Keratinocyte (primary cell): ENCODE measurements at regions not wholly inside any gene's neighbourhood (a gene's known extent, or its start where the extent isn't known, plus 50 kb on each side); places are given as distances from the start of the nearest gene placed in this dataset.
"Not testable (repeated sequence)": the region's sequence is repeated elsewhere in the genome, so short reads cannot be mapped to it uniquely, and the experiment has no call there.

ENCODE experiments used
- EZH2 ChIP-seq: IDR thresholded peaks from one replicate; pipeline ENCODE4 v1.6.1; 2012; ENCODE audit warnings: inconsistent platforms, mild to moderate bottlenecking, low read length, moderate library complexity
- TF ChIP-seq, protein P1 (sequence below), 3 experiments: IDR thresholded peaks in 1 of 3; conservative IDR thresholded peaks in 1 of 3; optimal IDR thresholded peaks in 1 of 3; 2 replicates in 2 of 3; 3 replicates in 1 of 3; pipeline versions ENCODE3 to v1.5.1; 2011; ENCODE audit warnings: low read length in 3 of 3, mild to moderate bottlenecking in 3 of 3, moderate library complexity in 2 of 3, control low read depth in 1 of 3, inconsistent platforms in 1 of 3; ENCODE audit not compliant: insufficient read depth in 2 of 3; ENCODE audit errors: extremely low read depth in 1 of 3

DNA sequence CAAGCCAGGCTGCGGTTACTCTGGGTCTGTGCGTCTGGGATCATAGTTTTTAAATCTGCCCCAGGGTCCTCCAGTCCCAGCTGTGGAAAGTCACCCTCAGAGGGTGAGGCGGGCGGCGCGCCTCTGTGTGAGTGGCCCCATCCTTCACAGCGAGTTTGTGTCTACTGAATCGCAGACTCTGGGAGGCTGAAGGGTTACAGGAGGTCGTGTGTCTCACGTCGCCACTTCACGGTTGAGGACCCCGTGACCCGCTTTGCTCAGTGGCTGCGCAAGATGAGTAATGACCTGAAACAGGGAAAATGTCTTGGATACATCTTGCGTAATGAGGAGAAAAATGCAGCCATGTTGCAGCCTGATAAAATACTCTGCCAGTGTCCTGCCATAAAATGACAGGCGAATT lies 72.3 kb upstream of the SAMD11 start:
- TF ChIP-seq, protein P1, sequence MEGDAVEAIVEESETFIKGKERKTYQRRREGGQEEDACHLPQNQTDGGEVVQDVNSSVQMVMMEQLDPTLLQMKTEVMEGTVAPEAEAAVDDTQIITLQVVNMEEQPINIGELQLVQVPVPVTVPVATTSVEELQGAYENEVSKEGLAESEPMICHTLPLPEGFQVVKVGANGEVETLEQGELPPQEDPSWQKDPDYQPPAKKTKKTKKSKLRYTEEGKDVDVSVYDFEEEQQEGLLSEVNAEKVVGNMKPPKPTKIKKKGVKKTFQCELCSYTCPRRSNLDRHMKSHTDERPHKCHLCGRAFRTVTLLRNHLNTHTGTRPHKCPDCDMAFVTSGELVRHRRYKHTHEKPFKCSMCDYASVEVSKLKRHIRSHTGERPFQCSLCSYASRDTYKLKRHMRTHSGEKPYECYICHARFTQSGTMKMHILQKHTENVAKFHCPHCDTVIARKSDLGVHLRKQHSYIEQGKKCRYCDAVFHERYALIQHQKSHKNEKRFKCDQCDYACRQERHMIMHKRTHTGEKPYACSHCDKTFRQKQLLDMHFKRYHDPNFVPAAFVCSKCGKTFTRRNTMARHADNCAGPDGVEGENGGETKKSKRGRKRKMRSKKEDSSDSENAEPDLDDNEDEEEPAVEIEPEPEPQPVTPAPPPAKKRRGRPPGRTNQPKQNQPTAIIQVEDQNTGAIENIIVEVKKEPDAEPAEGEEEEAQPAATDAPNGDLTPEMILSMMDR (optimal IDR thresholded peaks at IDR 0.05 in 1 of 3, IDR thresholded peaks at IDR 0.05 in 1 of 3, conservative IDR thresholded peaks at IDR 0.05 in 1 of 3; ENCODE audit: extremely low read depth in 1 of 3, insufficient read depth in 2 of 3, low read length in 3 of 3), result not testable (repeated sequence)
- TF ChIP-seq EZH2, result not testable (repeated sequence)
